ENCODE measurements at regions not wholly inside any gene's neighbourhood (a gene's known extent, or its start where the extent isn't known, plus 50 kb on each side); places are given as distances from the start of the nearest gene placed in this dataset.

DNA sequence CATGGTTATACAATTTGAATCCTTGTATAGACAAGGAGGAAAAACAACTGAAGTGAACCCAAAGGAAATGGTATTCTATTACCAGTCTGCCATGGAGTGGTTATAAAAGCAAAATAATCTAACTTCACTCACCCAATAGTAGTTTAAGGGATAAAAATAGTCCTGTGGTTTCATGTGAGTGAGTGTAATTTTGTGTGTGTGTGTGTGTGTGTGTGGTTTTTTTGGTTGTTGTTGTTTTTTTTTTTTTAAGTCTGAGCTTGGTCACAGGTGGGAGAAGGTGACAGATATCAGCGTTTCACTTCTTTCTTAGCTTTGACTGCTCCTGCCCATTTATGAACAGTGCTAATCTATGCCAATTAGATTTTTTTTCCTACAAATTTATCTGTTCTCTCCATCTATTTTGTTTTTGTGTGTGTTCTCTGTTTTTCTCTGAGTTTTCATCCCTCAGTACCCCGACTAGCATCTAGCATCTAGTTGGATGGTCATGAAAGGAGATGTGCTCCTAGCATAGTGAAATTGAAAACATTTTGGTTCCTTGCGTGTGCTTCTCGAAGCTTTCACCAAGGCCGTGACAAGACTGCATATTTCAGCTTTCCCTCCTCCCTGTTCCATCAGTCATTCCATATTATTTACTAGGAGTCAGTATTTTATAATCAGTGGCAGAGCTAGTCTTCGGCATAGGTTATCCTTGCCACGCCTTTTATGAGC lies 200.1 kb upstream of the DTNA start:
- TF ChIP-seq, protein P1, sequence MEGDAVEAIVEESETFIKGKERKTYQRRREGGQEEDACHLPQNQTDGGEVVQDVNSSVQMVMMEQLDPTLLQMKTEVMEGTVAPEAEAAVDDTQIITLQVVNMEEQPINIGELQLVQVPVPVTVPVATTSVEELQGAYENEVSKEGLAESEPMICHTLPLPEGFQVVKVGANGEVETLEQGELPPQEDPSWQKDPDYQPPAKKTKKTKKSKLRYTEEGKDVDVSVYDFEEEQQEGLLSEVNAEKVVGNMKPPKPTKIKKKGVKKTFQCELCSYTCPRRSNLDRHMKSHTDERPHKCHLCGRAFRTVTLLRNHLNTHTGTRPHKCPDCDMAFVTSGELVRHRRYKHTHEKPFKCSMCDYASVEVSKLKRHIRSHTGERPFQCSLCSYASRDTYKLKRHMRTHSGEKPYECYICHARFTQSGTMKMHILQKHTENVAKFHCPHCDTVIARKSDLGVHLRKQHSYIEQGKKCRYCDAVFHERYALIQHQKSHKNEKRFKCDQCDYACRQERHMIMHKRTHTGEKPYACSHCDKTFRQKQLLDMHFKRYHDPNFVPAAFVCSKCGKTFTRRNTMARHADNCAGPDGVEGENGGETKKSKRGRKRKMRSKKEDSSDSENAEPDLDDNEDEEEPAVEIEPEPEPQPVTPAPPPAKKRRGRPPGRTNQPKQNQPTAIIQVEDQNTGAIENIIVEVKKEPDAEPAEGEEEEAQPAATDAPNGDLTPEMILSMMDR (conservative IDR thresholded peaks at IDR 0.05; ENCODE audit: low read depth in 2 of 2) = no peak
- no peak for TF ChIP-seq POLR2AphosphoS5 (IDR thresholded peaks at IDR 0.05; ENCODE audit: low read depth)

Measured in GM23338 (cell line).